HCT116 (cell line): ENCODE measurements at regions not wholly inside any gene's neighbourhood (a gene's known extent, or its start where the extent isn't known, plus 50 kb on each side); places are given as distances from the start of the nearest gene placed in this dataset.

Experiments
- ATAC-seq: fragments of 200-7000 bp; cut with Tn5 transposase; 2 replicates; pipeline ENCODE4 v1.9.1; 2020; ENCODE audit warnings: mild to moderate bottlenecking, moderate library complexity
- BruUV-seq: library from RNA; stranded (reverse); fragments of 400-500 nt; replicated peaks from 2 replicates; lab custom pipeline; 2021; lab: Mats Ljungman, UMichigan
- CTCF ChIA-PET: fragments of 300-600 bp; sonication (Branson Sonifier 250); formaldehyde crosslinking; loops from one replicate; lab custom pipeline; 2021; ENCODE audit warnings: antibody characterized with exemption; lab: Charles Lee
- POLR2A ChIA-PET: fragments of 300-600, 350-600 bp; sonication (Branson Sonifier 250); formaldehyde crosslinking; loops from one replicate; lab custom pipeline; 2021; ENCODE audit warnings: antibody characterized with exemption; lab: Charles Lee
- RAD21 ChIA-PET, 2 experiments: fragments of 300-600 bp; sonication (Branson Sonifier 250); formaldehyde crosslinking; loops; one replicate each; lab custom pipeline; 2023; ENCODE audit warnings: low total read pairs in 2 of 2; ENCODE audit not compliant: uncharacterized antibody in 2 of 2, unreplicated experiment in 2 of 2, low non-redundant PET in 1 of 2; lab: Charles Lee
- DNase-seq: peaks from one replicate; pipeline ENCODE4 v3.0.0-alpha.2; 2010; ENCODE audit warnings: low read depth, low spot score
- H2AFZ ChIP-seq: fragments of 200-600 bp; shearing (Covaris generic), sonication (generic); 2 replicates; pipeline ENCODE4 v1.6.1; 2017; ENCODE audit warnings: low read depth, mixed run types, mixed read lengths, antibody characterized with exemption, low read length; ENCODE audit not compliant: poor library complexity, severe bottlenecking
- H3K27ac ChIP-seq: 2 replicates; pipeline ENCODE4 v1.5.1; 2012; ENCODE audit warnings: low read depth, low read length
- H3K27me3 ChIP-seq: fragments of 200-600 bp; sonication (generic); 2 replicates; pipeline ENCODE4 v1.6.1; 2016; ENCODE audit warnings: mixed run types, low read length, mixed read lengths; ENCODE audit not compliant: insufficient read depth
- H3K36me3 ChIP-seq, 2 experiments: fragments of 200-500 bp in 1 of 2; fragments of 200-600 bp in 1 of 2; sonication (Bioruptor generic) in 1 of 2; sonication (generic) in 1 of 2; 2 replicates each; pipeline versions ENCODE4 v1.5.1 to v1.6.1; 2014 to 2016; ENCODE audit warnings: low read length in 2 of 2, inconsistent platforms in 1 of 2, mixed read lengths in 1 of 2, mixed run types in 1 of 2; ENCODE audit not compliant: insufficient read depth in 2 of 2, control insufficient read depth in 1 of 2
- H3K4me1 ChIP-seq, 2 experiments: fragments of 200-600 bp in 1 of 2; sonication (generic) in 1 of 2; 2 replicates each; pipeline versions ENCODE4 v1.5.1 to v1.6.1; 2012 to 2017; ENCODE audit warnings: low read length in 2 of 2, inconsistent platforms in 1 of 2, mild to moderate bottlenecking in 1 of 2, mixed read lengths in 1 of 2, mixed run types in 1 of 2, moderate library complexity in 1 of 2; ENCODE audit not compliant: insufficient read depth in 2 of 2, control insufficient read depth in 1 of 2
- H3K4me2 ChIP-seq: fragments of 200-600 bp; sonication (generic); 2 replicates; pipeline ENCODE4 v1.6.1; 2017; ENCODE audit warnings: mixed run types, low read length, mixed read lengths
- H3K4me3 ChIP-seq, 2 experiments: fragments of 200-600 bp in 1 of 2; sonication (generic) in 1 of 2; replicated peaks in 1 of 2; 2 replicates each; pipeline ENCODE4 v1.5.1; 2011 to 2016; ENCODE audit warnings: low read length in 2 of 2, control low read depth in 1 of 2, low read depth in 1 of 2, mild to moderate bottlenecking in 1 of 2, mixed read lengths in 1 of 2, mixed run types in 1 of 2
- H3K79me2 ChIP-seq: fragments of 200-600 bp; sonication (generic); 2 replicates; pipeline ENCODE4 v1.6.1; 2017; ENCODE audit warnings: mild to moderate bottlenecking, mixed run types, low read length, moderate library complexity, mixed read lengths; ENCODE audit not compliant: insufficient read depth
- H3K9ac ChIP-seq: fragments of 200-600 bp; sonication (generic); 2 replicates; pipeline ENCODE4 v1.6.1; 2016; ENCODE audit warnings: low read length, mixed read lengths
- H3K9me2 ChIP-seq: fragments of 200-600 bp; sonication (generic), shearing (Covaris generic); 2 replicates; pipeline ENCODE4 v1.6.1; 2017; ENCODE audit warnings: mixed run types, mild to moderate bottlenecking, moderate library complexity; ENCODE audit not compliant: insufficient read depth
- H3K9me3 ChIP-seq, 2 experiments: fragments of 200-500 bp in 1 of 2; fragments of 200-600 bp in 1 of 2; sonication (Bioruptor generic) in 1 of 2; sonication (generic) in 1 of 2; 2 replicates each; pipeline ENCODE4 v1.6.1; 2014 to 2017; ENCODE audit warnings: low read length in 2 of 2, mixed read lengths in 2 of 2, inconsistent platforms in 1 of 2, low read depth in 1 of 2, mild to moderate bottlenecking in 1 of 2, mixed run types in 1 of 2, moderate library complexity in 1 of 2; ENCODE audit not compliant: control insufficient read depth in 1 of 2, insufficient read depth in 1 of 2
- H4K20me1 ChIP-seq: fragments of 200-600 bp; sonication (generic), shearing (Covaris generic); 2 replicates; pipeline ENCODE4 v1.6.1; 2017; ENCODE audit warnings: mixed run types, mild to moderate bottlenecking, moderate library complexity; ENCODE audit not compliant: insufficient read depth
- CBX3 ChIP-seq: IDR thresholded peaks from 2 replicates; pipeline ENCODE4 v1.6.1; 2012; ENCODE audit warnings: low read depth
- CEBPB ChIP-seq: IDR thresholded peaks from 2 replicates; pipeline ENCODE4 v1.6.1; 2012; ENCODE audit warnings: low read depth
- EZH2 ChIP-seq: fragments of 200-600 bp; sonication (generic); IDR thresholded peaks from 2 replicates; pipeline ENCODE4 v1.6.1; 2017; ENCODE audit warnings: antibody characterized with exemption, mixed run types
- JUND ChIP-seq: IDR thresholded peaks from 2 replicates; pipeline ENCODE4 v1.6.1; 2012
- POLR2AphosphoS5 ChIP-seq: IDR thresholded peaks from 2 replicates; pipeline ENCODE4 v1.6.1; 2011; ENCODE audit warnings: mild to moderate bottlenecking, low read depth, low read length, moderate library complexity
- RAD21 ChIP-seq: IDR thresholded peaks from 2 replicates; pipeline ENCODE4 v1.6.1; 2012; ENCODE audit warnings: low read depth, mild to moderate bottlenecking
- SP1 ChIP-seq: IDR thresholded peaks from 2 replicates; pipeline ENCODE4 v1.6.1; 2012; ENCODE audit warnings: low read depth
- TCF7L2 ChIP-seq: IDR thresholded peaks from 2 replicates; pipeline ENCODE4 v1.7.0; 2011; ENCODE audit warnings: borderline replicate concordance, inconsistent platforms; ENCODE audit not compliant: insufficient read depth, insufficient read length; ENCODE audit errors: extremely low read depth
- YY1 ChIP-seq: IDR thresholded peaks from 2 replicates; pipeline ENCODE4 v1.6.1; 2011; ENCODE audit warnings: low read length, low read depth, moderate library complexity, mild to moderate bottlenecking; ENCODE audit not compliant: insufficient replicate concordance; ENCODE audit errors: extremely low read depth
- ZFX ChIP-seq: fragments of 450-650 bp; IDR thresholded peaks from 2 replicates; pipeline ENCODE4 v1.6.1; 2017
- intact Hi-C: fragments of 100-400 bp; cut with micrococcal nuclease; formaldehyde crosslinking; loops from 2 replicates; pipeline ENCODE4 v1.10.0; 2022
- TF ChIP-seq, protein P1 (sequence below): IDR thresholded peaks from 2 replicates; pipeline ENCODE4 v1.6.1; 2012; ENCODE audit warnings: low read depth
- TF ChIP-seq, protein P2 (sequence below), 3 experiments: fragments of 200-600 bp in 1 of 3; sonication (generic) in 1 of 3; IDR thresholded peaks in 2 of 3; conservative IDR thresholded peaks in 1 of 3; 2 replicates each; pipeline ENCODE4 v1.5.1; 2012 to 2017; ENCODE audit warnings: low read depth in 2 of 3, low read length in 2 of 3, antibody characterized with exemption in 1 of 3, borderline replicate concordance in 1 of 3, control low read depth in 1 of 3, mild to moderate bottlenecking in 1 of 3, mixed read lengths in 1 of 3, mixed run types in 1 of 3, moderate library complexity in 1 of 3; ENCODE audit not compliant: insufficient read depth in 1 of 3
- TF ChIP-seq, protein P3 (sequence below): IDR thresholded peaks from 2 replicates; pipeline ENCODE4 v1.6.1; 2012
- TF ChIP-seq, protein P4 (sequence below): IDR thresholded peaks from 2 replicates; pipeline ENCODE4 v1.6.1; 2012

DNA sequence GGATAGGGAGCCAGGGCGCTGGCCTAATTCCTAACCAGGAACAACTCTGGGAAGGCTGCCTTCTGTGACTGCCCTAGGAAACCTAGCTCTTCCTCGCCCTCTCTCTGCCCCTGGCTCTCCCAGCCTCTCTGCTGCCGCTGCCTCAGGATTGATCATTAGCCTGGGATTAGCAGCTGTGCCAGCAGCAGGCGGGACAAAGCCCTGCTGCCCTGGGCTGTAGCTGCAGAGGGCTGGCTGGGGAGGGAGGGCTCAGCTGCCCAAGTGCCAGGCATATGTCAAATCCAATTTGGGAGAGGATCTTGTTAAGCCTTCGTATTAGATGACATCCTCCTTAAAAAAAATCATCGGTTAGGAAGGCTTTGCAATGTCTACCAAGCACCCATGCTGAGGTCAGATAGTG lies 144.8 kb upstream of the CCL2 start (continued):
- TF ChIP-seq, protein P1, sequence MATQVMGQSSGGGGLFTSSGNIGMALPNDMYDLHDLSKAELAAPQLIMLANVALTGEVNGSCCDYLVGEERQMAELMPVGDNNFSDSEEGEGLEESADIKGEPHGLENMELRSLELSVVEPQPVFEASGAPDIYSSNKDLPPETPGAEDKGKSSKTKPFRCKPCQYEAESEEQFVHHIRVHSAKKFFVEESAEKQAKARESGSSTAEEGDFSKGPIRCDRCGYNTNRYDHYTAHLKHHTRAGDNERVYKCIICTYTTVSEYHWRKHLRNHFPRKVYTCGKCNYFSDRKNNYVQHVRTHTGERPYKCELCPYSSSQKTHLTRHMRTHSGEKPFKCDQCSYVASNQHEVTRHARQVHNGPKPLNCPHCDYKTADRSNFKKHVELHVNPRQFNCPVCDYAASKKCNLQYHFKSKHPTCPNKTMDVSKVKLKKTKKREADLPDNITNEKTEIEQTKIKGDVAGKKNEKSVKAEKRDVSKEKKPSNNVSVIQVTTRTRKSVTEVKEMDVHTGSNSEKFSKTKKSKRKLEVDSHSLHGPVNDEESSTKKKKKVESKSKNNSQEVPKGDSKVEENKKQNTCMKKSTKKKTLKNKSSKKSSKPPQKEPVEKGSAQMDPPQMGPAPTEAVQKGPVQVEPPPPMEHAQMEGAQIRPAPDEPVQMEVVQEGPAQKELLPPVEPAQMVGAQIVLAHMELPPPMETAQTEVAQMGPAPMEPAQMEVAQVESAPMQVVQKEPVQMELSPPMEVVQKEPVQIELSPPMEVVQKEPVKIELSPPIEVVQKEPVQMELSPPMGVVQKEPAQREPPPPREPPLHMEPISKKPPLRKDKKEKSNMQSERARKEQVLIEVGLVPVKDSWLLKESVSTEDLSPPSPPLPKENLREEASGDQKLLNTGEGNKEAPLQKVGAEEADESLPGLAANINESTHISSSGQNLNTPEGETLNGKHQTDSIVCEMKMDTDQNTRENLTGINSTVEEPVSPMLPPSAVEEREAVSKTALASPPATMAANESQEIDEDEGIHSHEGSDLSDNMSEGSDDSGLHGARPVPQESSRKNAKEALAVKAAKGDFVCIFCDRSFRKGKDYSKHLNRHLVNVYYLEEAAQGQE: no peak
- TF ChIP-seq, all 23 proteins: peak for 0

DNA sequence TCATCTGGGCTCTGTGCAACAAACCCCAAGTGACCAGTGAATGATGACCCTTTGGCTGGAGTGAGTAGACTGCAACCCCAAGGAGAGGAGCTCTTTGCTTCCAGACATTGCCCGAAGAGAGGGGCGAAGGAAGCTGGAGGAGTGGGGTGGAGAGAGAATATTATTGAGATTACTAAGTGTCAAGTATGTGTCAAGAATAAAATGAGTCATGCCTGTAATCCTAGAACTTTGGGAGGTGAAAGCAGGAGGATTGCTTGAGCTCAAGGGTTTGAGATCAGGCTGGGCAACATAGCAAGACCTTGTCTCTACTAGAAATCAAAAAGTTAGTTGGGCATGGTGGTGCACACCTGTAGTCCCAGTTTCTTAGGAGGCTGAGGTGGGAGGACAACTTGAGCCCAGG lies 142.0 kb upstream of the CCL2 start:
- Histone ChIP-seq H3K9me3 (peaks cover 0 to 19% of the 10 kb centered on the region in 2 experiments; a peak in 1 of 4 replicates), H2AFZ (no peak overlapping the region), H3K79me2 (no peaks in the 10 kb centered on the region), H3K27me3 (no peaks in the 10 kb centered on the region), H3K4me3 (no peak overlapping the region), H4K20me1 (no peaks in the 10 kb centered on the region), H3K4me2 (no peak overlapping the region), H3K36me3 (no peaks in the 10 kb centered on the region; a peak in 1 of 4 replicates), H3K27ac (no peak overlapping the region), H3K9ac (no peak overlapping the region), H3K9me2 (no peaks in the 10 kb centered on the region), H3K4me1 (no peaks in the 10 kb centered on the region)
- RAD21 ChIA-PET: no interaction called here
- CTCF ChIA-PET: no interaction called here
- no TSS peak for BruUV-seq
- POLR2A ChIA-PET: no interaction called here
- ATAC-seq (no peak), DNase-seq (no peak)
- TF ChIP-seq RAD21 (no peak), EZH2 (no peak), YY1 (no peak), JUND (no peak), TCF7L2 (no peak), SP1 (no peak), ZFX (no peak), CBX3 (no peak), POLR2AphosphoS5 (no peak), CEBPB (no peak)
- TF ChIP-seq, protein P2, sequence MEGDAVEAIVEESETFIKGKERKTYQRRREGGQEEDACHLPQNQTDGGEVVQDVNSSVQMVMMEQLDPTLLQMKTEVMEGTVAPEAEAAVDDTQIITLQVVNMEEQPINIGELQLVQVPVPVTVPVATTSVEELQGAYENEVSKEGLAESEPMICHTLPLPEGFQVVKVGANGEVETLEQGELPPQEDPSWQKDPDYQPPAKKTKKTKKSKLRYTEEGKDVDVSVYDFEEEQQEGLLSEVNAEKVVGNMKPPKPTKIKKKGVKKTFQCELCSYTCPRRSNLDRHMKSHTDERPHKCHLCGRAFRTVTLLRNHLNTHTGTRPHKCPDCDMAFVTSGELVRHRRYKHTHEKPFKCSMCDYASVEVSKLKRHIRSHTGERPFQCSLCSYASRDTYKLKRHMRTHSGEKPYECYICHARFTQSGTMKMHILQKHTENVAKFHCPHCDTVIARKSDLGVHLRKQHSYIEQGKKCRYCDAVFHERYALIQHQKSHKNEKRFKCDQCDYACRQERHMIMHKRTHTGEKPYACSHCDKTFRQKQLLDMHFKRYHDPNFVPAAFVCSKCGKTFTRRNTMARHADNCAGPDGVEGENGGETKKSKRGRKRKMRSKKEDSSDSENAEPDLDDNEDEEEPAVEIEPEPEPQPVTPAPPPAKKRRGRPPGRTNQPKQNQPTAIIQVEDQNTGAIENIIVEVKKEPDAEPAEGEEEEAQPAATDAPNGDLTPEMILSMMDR (IDR thresholded peaks at IDR 0.05 in 2 of 3, conservative IDR thresholded peaks at IDR 0.05 in 1 of 3; ENCODE audit: borderline replicate concordance in 1 of 3, insufficient read depth in 1 of 3, low read depth in 2 of 3, low read length in 2 of 3): no peak
- TF ChIP-seq, protein P3, sequence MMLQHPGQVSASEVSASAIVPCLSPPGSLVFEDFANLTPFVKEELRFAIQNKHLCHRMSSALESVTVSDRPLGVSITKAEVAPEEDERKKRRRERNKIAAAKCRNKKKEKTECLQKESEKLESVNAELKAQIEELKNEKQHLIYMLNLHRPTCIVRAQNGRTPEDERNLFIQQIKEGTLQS: no peak
- TF ChIP-seq, protein P4, sequence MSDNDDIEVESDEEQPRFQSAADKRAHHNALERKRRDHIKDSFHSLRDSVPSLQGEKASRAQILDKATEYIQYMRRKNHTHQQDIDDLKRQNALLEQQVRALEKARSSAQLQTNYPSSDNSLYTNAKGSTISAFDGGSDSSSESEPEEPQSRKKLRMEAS: no peak
- TF ChIP-seq, protein P1: no peak
- intact Hi-C loops: no loop called here
